NT2/D1 (cell line): ENCODE measurements at regions not wholly inside any gene's neighbourhood (a gene's known extent, or its start where the extent isn't known, plus 50 kb on each side); places are given as distances from the start of the nearest gene placed in this dataset.

Experiments
- YY1 ChIP-seq: IDR thresholded peaks from 2 replicates; pipeline ENCODE4 v1.6.1; 2011; ENCODE audit not compliant: insufficient read length, insufficient read depth
- ZNF274 ChIP-seq: IDR thresholded peaks from 2 replicates; pipeline ENCODE4 v1.6.1; 2011; ENCODE audit warnings: mild to moderate bottlenecking, low read depth, low read length

DNA sequence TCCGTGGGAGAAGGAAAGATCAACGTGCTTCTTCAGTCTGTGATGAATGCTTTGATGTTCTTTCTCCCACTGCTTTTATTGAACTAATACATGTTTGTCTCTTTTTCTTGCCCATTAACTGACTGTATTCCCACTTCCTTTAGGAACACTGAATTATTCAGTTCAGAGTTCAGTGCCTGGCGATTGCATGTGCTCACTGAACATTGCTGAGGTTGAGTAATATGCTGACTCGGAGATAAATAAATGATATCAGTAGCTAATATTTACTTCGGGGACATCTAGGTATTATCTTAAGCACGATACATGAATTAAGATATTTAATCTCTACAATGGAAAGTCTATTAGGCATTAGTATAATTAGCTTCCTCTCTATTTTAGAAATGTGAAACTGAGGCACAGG, 102.3 kb upstream of the OR5AK2 start:
- TF ChIP-seq YY1, result no peak
- no peak for TF ChIP-seq ZNF274
